OCI-LY1 (cell line): ENCODE measurements at regions not wholly inside any gene's neighbourhood (a gene's known extent, or its start where the extent isn't known, plus 50 kb on each side); places are given as distances from the start of the nearest gene placed in this dataset.

Experiments
- H2AFZ ChIP-seq: fragments of 200-600 bp; sonication (generic), shearing (Covaris generic); 2 replicates; pipeline ENCODE4 v1.6.0; 2014; ENCODE audit warnings: antibody characterized with exemption, mild to moderate bottlenecking, low read length
- H3F3A ChIP-seq: fragments of 200-600 bp; sonication (generic), shearing (Covaris generic); 2 replicates; pipeline ENCODE4 v1.6.0; 2014; ENCODE audit warnings: mild to moderate bottlenecking, antibody characterized with exemption, low read length, moderate library complexity; ENCODE audit not compliant: insufficient read depth
- H3K27ac ChIP-seq: fragments of 200-600 bp; sonication (generic); 2 replicates; pipeline ENCODE4 v1.5.1; 2014; ENCODE audit warnings: low read length, mixed run types, mild to moderate bottlenecking, low read depth; ENCODE audit not compliant: poor library complexity, severe bottlenecking
- H3K27me3 ChIP-seq: fragments of 200-600 bp; sonication (generic); 2 replicates; pipeline ENCODE4 v1.6.0; 2014; ENCODE audit warnings: antibody characterized with exemption, mild to moderate bottlenecking, low read length, moderate library complexity; ENCODE audit not compliant: insufficient read depth
- H3K36me3 ChIP-seq: fragments of 200-600 bp; sonication (generic); 2 replicates; pipeline ENCODE4 v1.6.1; 2014; ENCODE audit warnings: mild to moderate bottlenecking, antibody characterized with exemption, low read length, moderate library complexity, mixed read lengths; ENCODE audit not compliant: insufficient read depth
- H3K4me1 ChIP-seq: fragments of 200-600 bp; sonication (generic); 2 replicates; pipeline ENCODE4 v1.5.1; 2014; ENCODE audit warnings: mild to moderate bottlenecking, low read length, moderate library complexity; ENCODE audit not compliant: insufficient read depth, severe bottlenecking
- H3K4me2 ChIP-seq: fragments of 200-600 bp; sonication (generic), shearing (Covaris generic); 2 replicates; pipeline ENCODE4 v1.6.1; 2014; ENCODE audit warnings: low read length
- H3K4me3 ChIP-seq: fragments of 200-600 bp; sonication (generic); 2 replicates; pipeline ENCODE4 v1.5.1; 2014; ENCODE audit warnings: low read length, low read depth, mild to moderate bottlenecking, mixed read lengths; ENCODE audit not compliant: poor library complexity, severe bottlenecking
- H3K79me2 ChIP-seq: fragments of 200-600 bp; shearing (Covaris generic); 2 replicates; pipeline ENCODE4 v1.6.1; 2016; ENCODE audit warnings: mixed run types, low read length, mixed read lengths; ENCODE audit not compliant: insufficient read depth
- H3K9ac ChIP-seq: fragments of 200-600 bp; sonication (generic), shearing (Covaris generic); 2 replicates; pipeline ENCODE4 v1.6.1; 2014; ENCODE audit warnings: mild to moderate bottlenecking, low read length, mixed read lengths
- H3K9me2 ChIP-seq: fragments of 200-600 bp; sonication (generic), shearing (Covaris generic); 2 replicates; pipeline ENCODE4 v1.6.1; 2014; ENCODE audit warnings: low read depth, mild to moderate bottlenecking, low read length, mixed read lengths
- H3K9me3 ChIP-seq: fragments of 200-600 bp; shearing (Covaris generic); 2 replicates; pipeline ENCODE4 v1.6.1; 2014; ENCODE audit warnings: low read length, mixed read lengths
- H4K20me1 ChIP-seq: fragments of 200-600 bp; sonication (generic), shearing (Covaris generic); 2 replicates; pipeline ENCODE4 v1.6.0; 2016; ENCODE audit warnings: mild to moderate bottlenecking, low read length; ENCODE audit not compliant: insufficient read depth
- EZH2 ChIP-seq: fragments of 200-600 bp; sonication (generic), shearing (Covaris generic); IDR thresholded peaks from 2 replicates; pipeline ENCODE4 v1.8.0; 2017; ENCODE audit warnings: borderline replicate concordance, mixed run types, mild to moderate bottlenecking, antibody characterized with exemption, low read length, moderate library complexity, mixed read lengths
- TF ChIP-seq, protein P1 (sequence below): fragments of 200-600 bp; sonication (generic), shearing (Covaris generic); IDR thresholded peaks from 2 replicates; pipeline ENCODE4 v1.5.1; 2017; ENCODE audit warnings: mild to moderate bottlenecking, antibody characterized with exemption, low read length, moderate library complexity, mixed read lengths

DNA sequence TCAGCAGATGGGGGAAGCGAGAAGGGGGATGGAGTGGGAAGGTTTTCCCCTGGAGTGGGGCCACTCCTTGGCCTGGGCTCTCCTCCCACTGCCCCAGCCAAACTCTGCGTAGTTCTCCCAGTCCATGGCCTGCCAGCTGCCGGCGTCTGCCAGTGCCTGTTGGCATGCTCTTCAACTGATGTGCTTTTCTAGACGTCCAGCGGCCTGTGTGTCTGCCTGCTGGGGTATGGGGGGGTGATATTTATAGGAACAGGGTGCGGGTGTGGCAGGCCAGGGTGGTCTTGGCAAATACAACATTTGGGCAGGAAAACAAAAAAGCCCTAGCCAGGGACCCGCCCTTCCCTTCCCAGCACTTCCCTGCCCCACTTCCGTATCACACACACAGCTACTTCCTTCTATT lies 786.3 kb upstream of the NOVA1 start:
- no peak for TF ChIP-seq EZH2
- TF ChIP-seq, protein P1, sequence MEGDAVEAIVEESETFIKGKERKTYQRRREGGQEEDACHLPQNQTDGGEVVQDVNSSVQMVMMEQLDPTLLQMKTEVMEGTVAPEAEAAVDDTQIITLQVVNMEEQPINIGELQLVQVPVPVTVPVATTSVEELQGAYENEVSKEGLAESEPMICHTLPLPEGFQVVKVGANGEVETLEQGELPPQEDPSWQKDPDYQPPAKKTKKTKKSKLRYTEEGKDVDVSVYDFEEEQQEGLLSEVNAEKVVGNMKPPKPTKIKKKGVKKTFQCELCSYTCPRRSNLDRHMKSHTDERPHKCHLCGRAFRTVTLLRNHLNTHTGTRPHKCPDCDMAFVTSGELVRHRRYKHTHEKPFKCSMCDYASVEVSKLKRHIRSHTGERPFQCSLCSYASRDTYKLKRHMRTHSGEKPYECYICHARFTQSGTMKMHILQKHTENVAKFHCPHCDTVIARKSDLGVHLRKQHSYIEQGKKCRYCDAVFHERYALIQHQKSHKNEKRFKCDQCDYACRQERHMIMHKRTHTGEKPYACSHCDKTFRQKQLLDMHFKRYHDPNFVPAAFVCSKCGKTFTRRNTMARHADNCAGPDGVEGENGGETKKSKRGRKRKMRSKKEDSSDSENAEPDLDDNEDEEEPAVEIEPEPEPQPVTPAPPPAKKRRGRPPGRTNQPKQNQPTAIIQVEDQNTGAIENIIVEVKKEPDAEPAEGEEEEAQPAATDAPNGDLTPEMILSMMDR = no peak
- Histone ChIP-seq H3F3A (no peaks in the 10 kb centered on the region), H3K79me2 (no peaks in the 10 kb centered on the region)

DNA sequence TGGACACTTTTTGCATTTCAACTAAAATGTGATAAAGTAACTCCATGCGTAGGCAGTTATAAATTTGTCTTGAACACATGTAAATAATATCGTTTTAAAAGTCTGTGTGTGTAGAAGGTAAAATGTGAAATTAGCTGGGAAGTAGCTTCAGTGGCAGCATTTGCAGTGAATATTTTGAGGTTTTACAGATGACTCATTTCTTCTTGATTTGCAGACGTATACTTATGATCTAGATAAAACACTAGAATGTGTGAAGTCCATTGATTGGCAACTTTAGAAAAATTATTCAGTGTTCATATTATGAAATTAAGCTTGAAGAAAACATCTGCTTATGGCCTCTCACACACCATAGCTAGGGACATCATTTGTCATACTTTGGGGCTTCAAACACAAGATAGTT lies 788.6 kb upstream of the NOVA1 start:
- H3K4me3 ChIP-seq = no peak overlapping the region
- no peak overlapping the region for H3K9ac ChIP-seq
- H2AFZ ChIP-seq = no peak overlapping the region
- no peaks in the 10 kb centered on the region for H3K9me2 ChIP-seq
- H3K4me2 ChIP-seq = no peak overlapping the region
- no peak overlapping the region for H3K27ac ChIP-seq
- H3F3A ChIP-seq = no peaks in the 10 kb centered on the region
- no peaks in the 10 kb centered on the region for H4K20me1 ChIP-seq
- no peaks in the 10 kb centered on the region for H3K36me3 ChIP-seq
- TF ChIP-seq, protein P1 = no peak
- TF ChIP-seq EZH2 = no peak
- no peaks in the 10 kb centered on the region for H3K4me1 ChIP-seq
- H3K9me3 ChIP-seq = no peaks in the 10 kb centered on the region
- H3K27me3 ChIP-seq = no peaks in the 10 kb centered on the region
- H3K79me2 ChIP-seq = no peaks in the 10 kb centered on the region

More for the DNA sequence above, 786.3 kb upstream of the NOVA1 start:
- H4K20me1 ChIP-seq = no peaks in the 10 kb centered on the region
- H3K36me3 ChIP-seq = no peaks in the 10 kb centered on the region
- no peak overlapping the region for H2AFZ ChIP-seq
- no peaks in the 10 kb centered on the region for H3K9me3 ChIP-seq
- H3K4me2 ChIP-seq = no peak overlapping the region
- H3K4me1 ChIP-seq = no peaks in the 10 kb centered on the region
- no peaks in the 10 kb centered on the region for H3K9me2 ChIP-seq
- no peaks in the 10 kb centered on the region for H3K27me3 ChIP-seq
- no peak overlapping the region for H3K27ac ChIP-seq
- no peak overlapping the region for H3K9ac ChIP-seq
- H3K4me3 ChIP-seq = no peak overlapping the region

DNA sequence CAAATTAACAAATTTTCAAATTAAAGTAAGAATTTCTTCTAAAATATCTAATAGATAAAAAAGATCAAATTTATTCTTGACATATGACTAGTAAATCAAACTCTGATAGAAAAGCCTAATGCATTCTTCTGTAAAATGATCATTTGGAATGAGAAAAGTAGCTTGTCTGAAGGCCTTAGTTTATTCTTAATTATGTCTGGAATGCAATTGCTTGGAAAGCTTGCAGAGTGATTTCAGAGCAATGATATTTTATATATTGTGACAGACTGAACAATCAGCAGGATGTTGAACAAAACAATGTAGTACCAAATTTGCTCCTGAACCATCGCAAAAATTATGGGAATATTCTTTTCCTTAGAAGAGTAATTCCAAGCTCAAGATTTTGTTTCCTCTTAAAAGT lies 789.6 kb upstream of the NOVA1 start:
- H3K36me3 ChIP-seq = no peaks in the 10 kb centered on the region
- H3K9me3 ChIP-seq = no peaks in the 10 kb centered on the region
- H3K9ac ChIP-seq = no peak overlapping the region
- H3K9me2 ChIP-seq = no peaks in the 10 kb centered on the region
- H4K20me1 ChIP-seq = no peaks in the 10 kb centered on the region
- no peak overlapping the region for H3K4me3 ChIP-seq
- H3K4me2 ChIP-seq = no peak overlapping the region
- TF ChIP-seq, protein P1 = no peak
- no peak for TF ChIP-seq EZH2
- no peaks in the 10 kb centered on the region for H3K79me2 ChIP-seq
- no peak overlapping the region for H2AFZ ChIP-seq
- no peak overlapping the region for H3K27ac ChIP-seq
- H3F3A ChIP-seq = no peaks in the 10 kb centered on the region
- H3K27me3 ChIP-seq = no peaks in the 10 kb centered on the region
- no peaks in the 10 kb centered on the region for H3K4me1 ChIP-seq
